Spleen (tissue), 11 donors: ENCODE measurements at regions not wholly inside any gene's neighbourhood (a gene's known extent, or its start where the extent isn't known, plus 50 kb on each side); places are given as distances from the start of the nearest gene placed in this dataset.

Source experiments
- DNase-seq: peaks from one replicate; pipeline ENCODE4 v3.0.0-alpha.2; 2020
- H3K27ac ChIP-seq, 8 donors: fragments of 200-600 bp; sonication (generic) in 7 of 8; 1 replicate in 4 of 8; 2 replicates in 4 of 8; pipeline versions ENCODE4 v1.5.0 to v1.8.0; 2016 to 2021; ENCODE audit warnings: inconsistent platforms in 4 of 8, mild to moderate bottlenecking in 4 of 8, moderate library complexity in 1 of 8
- H3K27me3 ChIP-seq, 7 donors: fragments of 200-600 bp; sonication (generic) in 6 of 7; replicated peaks in 1 of 7; 1 replicate in 4 of 7; 2 replicates in 3 of 7; pipeline versions ENCODE4 v1.5.0 to v1.8.0; 2016 to 2021; ENCODE audit warnings: inconsistent platforms in 3 of 7, mild to moderate bottlenecking in 1 of 7
- H3K36me3 ChIP-seq, 6 donors: fragments of 200-600 bp; sonication (generic) in 5 of 6; 1 replicate in 4 of 6; 2 replicates in 2 of 6; pipeline versions ENCODE4 v1.5.0 to v1.8.0; 2016 to 2021; ENCODE audit warnings: inconsistent platforms in 2 of 6
- H3K4me1 ChIP-seq, 6 donors: fragments of 200-600 bp; sonication (generic) in 5 of 6; 1 replicate in 3 of 6; 2 replicates in 3 of 6; pipeline versions ENCODE4 v1.5.0 to v1.8.0; 2016 to 2021; ENCODE audit warnings: inconsistent platforms in 3 of 6
- H3K4me3 ChIP-seq, 8 donors: fragments of 200-600 bp; sonication (generic) in 7 of 8; 1 replicate in 4 of 8; 2 replicates in 4 of 8; pipeline versions ENCODE4 v1.5.0 to v1.8.0; 2016 to 2021; ENCODE audit warnings: inconsistent platforms in 4 of 8, mild to moderate bottlenecking in 4 of 8, moderate library complexity in 2 of 8
- H3K9me3 ChIP-seq, 8 donors: fragments of 200-600 bp; sonication (generic) in 7 of 8; 1 replicate in 4 of 8; 2 replicates in 4 of 8; pipeline versions ENCODE4 v1.5.0 to v1.8.0; 2016 to 2021; ENCODE audit warnings: inconsistent platforms in 4 of 8
- POLR2A ChIP-seq, 3 donors: fragments of 450-650 bp; IDR thresholded peaks; one replicate each; pipeline ENCODE4 v1.5.1; 2017; ENCODE audit warnings: antibody characterized with exemption in 3 of 3, mild to moderate bottlenecking in 1 of 3
- POLR2AphosphoS5 ChIP-seq, 3 donors: sonication (generic); formaldehyde crosslinking; IDR thresholded peaks; one replicate each; pipeline ENCODE4 v1.5.1; 2017; ENCODE audit warnings: antibody characterized with exemption in 3 of 3
- WGBS, 5 donors: extraction: QIAGEN DNeasy Blood & Tissue Kit in 3 of 5; methylation state at CpG; one replicate each; pipeline versions ENCODE4 v1.1.5 to v1.1.7; 2013 to 2018; 5-methylcytosine and 5-hydroxymethylcytosine counted together
- intact Hi-C: fragments of 100-400 bp; cut with DNase I; formaldehyde crosslinking; loops from one replicate; pipeline ENCODE4 v1.15.0; 2023; ENCODE audit warnings: low total_unique reads
- TF ChIP-seq, protein P1 (sequence below), 11 experiments: fragments of 200-600 bp in 7 of 11; fragments of 450-650 bp in 4 of 11; sonication (generic) in 4 of 11; IDR thresholded peaks in 8 of 11; conservative IDR thresholded peaks in 3 of 11; 1 replicate in 7 of 11; 2 replicates in 4 of 11; pipeline versions ENCODE4 v1.4.0 to v1.8.0; 2016 to 2021; ENCODE audit warnings: antibody characterized with exemption in 11 of 11, inconsistent platforms in 4 of 11, mild to moderate bottlenecking in 1 of 11
- donor health status: healthy with polysubstance abuse.
- donor health status: DM: no; HTN: no; CAD: no; lungs with moderate emphysema.
- donor health status: DM: no; HTN: no; CAD: no.
- donor health status: Bipolar disorder and iron deficiency.
- donor health status: healthy.
- donor health status: DM: no; HTN: no; CAD: no.
- donor health status: DM: yes; HTN: yes; CAD: no.

DNA sequence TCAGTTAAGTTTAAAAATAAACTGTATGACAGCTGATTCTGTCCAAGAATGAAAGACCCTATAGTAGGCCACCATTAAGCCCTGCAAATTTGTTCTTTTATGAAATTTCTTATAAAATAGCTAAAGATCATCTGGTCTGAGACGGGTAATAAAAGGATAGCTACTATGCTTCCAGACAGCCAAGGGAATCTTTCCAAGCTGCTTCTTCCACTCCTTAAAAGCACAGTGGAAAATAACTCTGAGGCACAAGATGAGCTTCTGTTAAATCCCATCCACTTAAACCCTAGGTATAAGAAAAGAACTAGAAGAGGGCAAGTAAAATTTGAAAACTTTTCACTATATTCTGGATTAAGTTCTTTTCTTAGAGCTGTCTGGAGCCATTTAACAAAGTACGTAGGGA lies 194.3 kb downstream of the CAPZA3 start:
- Histone ChIP-seq H3K27me3 (no peaks in the 10 kb centered on the region), H3K4me3 (no peak overlapping the region), H3K9me3 (peaks cover 0 to 15% (median 5%) of the 10 kb centered on the region in 8 donors), H3K4me1 (no peaks in the 10 kb centered on the region), H3K27ac (no peak overlapping the region), H3K36me3 (no peaks in the 10 kb centered on the region)
- WGBS, 5 donors, result 62 to 89% (median 84%) methylated on average over 2 of the region's 2 CpGs
- no peak for DNase-seq
- TF ChIP-seq, protein P1, sequence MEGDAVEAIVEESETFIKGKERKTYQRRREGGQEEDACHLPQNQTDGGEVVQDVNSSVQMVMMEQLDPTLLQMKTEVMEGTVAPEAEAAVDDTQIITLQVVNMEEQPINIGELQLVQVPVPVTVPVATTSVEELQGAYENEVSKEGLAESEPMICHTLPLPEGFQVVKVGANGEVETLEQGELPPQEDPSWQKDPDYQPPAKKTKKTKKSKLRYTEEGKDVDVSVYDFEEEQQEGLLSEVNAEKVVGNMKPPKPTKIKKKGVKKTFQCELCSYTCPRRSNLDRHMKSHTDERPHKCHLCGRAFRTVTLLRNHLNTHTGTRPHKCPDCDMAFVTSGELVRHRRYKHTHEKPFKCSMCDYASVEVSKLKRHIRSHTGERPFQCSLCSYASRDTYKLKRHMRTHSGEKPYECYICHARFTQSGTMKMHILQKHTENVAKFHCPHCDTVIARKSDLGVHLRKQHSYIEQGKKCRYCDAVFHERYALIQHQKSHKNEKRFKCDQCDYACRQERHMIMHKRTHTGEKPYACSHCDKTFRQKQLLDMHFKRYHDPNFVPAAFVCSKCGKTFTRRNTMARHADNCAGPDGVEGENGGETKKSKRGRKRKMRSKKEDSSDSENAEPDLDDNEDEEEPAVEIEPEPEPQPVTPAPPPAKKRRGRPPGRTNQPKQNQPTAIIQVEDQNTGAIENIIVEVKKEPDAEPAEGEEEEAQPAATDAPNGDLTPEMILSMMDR (IDR thresholded peaks at IDR 0.05 in 8 of 11, conservative IDR thresholded peaks at IDR 0.05 in 3 of 11), result no peak
- TF ChIP-seq POLR2AphosphoS5 (IDR thresholded peaks at IDR 0.05), result no peak
- TF ChIP-seq POLR2A (IDR thresholded peaks at IDR 0.05), result no peak
- intact Hi-C loops, result no loop called here

DNA sequence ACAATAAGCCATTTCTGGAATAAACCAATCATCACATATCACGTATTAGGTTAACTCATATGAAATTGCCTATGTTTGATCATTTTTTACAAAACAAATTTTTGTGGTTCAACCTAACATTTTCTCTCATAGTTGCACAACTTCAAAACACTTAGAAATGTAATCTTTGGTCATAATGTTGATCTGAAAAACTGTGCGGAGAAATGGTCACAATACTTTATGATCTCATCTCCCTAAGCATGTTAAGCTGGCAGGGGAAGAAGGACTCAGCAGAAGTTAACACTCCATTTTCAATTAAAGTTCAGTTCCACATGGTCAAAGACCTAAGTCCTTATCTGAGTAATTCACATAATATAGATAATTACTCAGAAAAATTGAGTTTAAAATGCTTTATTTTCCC lies 194.8 kb downstream of the CAPZA3 start:
- Histone ChIP-seq H3K27me3 (no peaks in the 10 kb centered on the region), H3K36me3 (no peaks in the 10 kb centered on the region), H3K4me3 (no peak overlapping the region), H3K4me1 (no peaks in the 10 kb centered on the region), H3K9me3 (peaks cover 0 to 15% (median 5%) of the 10 kb centered on the region in 8 donors), H3K27ac (no peak overlapping the region)
- no peak for DNase-seq
- intact Hi-C loops, result no loop called here
- TF ChIP-seq, protein P1 (IDR thresholded peaks at IDR 0.05 in 8 of 11, conservative IDR thresholded peaks at IDR 0.05 in 3 of 11), result no peak
- TF ChIP-seq POLR2AphosphoS5 (IDR thresholded peaks at IDR 0.05), result no peak
- no peak for TF ChIP-seq POLR2A (IDR thresholded peaks at IDR 0.05)
- WGBS, 5 donors, result 46 to 71% (median 64%) methylated on average over 2 of the region's 2 CpGs

DNA sequence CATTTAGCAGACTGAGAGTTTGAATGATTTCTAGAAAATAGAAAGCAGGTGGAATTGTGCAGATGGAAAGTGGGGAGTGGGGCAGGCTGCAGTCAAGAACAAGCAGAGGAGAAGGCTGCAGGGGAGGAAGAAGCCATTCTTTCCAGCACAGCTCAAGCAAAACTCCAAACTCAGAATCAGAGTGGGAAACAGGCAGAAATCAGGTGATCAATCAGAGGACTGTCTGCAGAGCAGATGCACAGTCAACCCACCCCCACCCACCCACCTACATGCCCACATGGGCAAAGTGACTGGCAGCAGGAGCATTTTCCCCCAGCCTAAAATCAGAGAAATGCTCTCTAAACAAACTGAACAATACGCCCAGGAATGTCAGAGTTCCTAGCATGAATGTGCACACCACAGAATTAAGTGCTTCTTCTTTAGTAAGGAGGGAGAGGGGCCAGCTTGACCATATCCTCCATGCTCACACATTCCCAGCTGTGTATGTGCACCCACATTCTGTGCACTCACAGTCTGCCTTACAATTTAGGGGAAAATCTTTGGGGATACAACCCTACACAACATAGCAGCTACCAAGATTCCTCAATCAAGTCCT lies 194.1 kb upstream of the PLEKHA5 start:
- Histone ChIP-seq H3K4me3 (no peak overlapping the region), H3K36me3 (no peaks in the 10 kb centered on the region), H3K27me3 (no peaks in the 10 kb centered on the region), H3K4me1 (no peaks in the 10 kb centered on the region), H3K27ac (no peak overlapping the region), H3K9me3 (peaks cover 0 to under 1% (median 0%) of the 10 kb centered on the region in 8 donors)
- DNase-seq, result no peak
- intact Hi-C loops, result no loop called here
- TF ChIP-seq, protein P1 (IDR thresholded peaks at IDR 0.05 in 8 of 11, conservative IDR thresholded peaks at IDR 0.05 in 3 of 11), result no peak
- TF ChIP-seq POLR2A (IDR thresholded peaks at IDR 0.05) (no peak), POLR2AphosphoS5 (IDR thresholded peaks at IDR 0.05) (no peak)
- WGBS, 5 donors, result 67 to 91% (median 70%) methylated on average over 1 of the region's 1 CpG

DNA sequence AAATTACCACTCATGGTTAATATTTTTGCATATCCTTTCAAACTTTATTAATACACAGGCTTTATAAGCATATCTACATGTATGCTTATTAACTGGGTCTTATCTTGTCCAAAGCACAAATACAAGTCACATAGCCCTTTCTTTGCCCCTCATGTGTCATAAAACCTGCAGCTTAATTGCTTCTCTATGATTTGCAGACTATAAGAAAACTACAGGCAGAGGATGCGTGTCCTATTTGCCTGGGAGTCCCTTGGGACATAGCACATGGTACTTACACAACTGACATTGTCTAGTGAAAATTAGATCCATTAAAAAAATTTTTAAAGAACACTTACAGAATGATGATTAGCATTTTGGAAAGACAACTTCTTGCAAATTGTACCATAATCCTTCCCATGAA lies 190.5 kb upstream of the PLEKHA5 start:
- Histone ChIP-seq H3K9me3 (no peaks in the 10 kb centered on the region), H3K4me1 (no peaks in the 10 kb centered on the region), H3K36me3 (no peaks in the 10 kb centered on the region), H3K27me3 (no peaks in the 10 kb centered on the region), H3K27ac (no peak overlapping the region), H3K4me3 (no peak overlapping the region)
- DNase-seq, result no peak
- intact Hi-C loops, result no loop called here
- WGBS, 5 donors, result 60 to 76% (median 68%) methylated on average over 1 of the region's 1 CpG
- no peak for TF ChIP-seq POLR2AphosphoS5 (IDR thresholded peaks at IDR 0.05)
- no peak for TF ChIP-seq POLR2A (IDR thresholded peaks at IDR 0.05)
- TF ChIP-seq, protein P1 (IDR thresholded peaks at IDR 0.05 in 8 of 11, conservative IDR thresholded peaks at IDR 0.05 in 3 of 11), result no peak
